ENCODE measurements at regions not wholly inside any gene's neighbourhood (a gene's known extent, or its start where the extent isn't known, plus 50 kb on each side); places are given as distances from the start of the nearest gene placed in this dataset.

DNA sequence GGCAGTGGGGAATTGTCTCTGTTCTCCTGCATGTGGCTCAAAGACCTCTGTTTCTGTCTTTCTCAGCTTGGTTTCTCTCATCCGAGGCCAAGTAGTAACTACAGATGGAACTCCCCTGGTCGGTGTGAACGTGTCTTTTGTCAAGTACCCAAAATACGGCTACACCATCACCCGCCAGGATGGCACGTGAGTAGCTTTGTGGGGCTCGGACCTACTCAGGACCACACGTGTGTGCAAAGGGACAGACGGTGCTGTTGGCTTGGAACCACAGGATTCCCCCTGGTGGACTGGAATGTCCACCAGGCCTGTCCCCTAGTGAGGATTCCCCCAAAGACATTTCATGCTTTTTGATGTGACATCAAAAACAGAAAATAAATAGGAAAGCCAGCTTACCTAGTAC lies 96.3 kb upstream of the WWC1 start:
- no peak for DNase-seq (ENCODE audit: low spot score)
- intact Hi-C loops (cut with DNase I) = no loop called here

DNA sequence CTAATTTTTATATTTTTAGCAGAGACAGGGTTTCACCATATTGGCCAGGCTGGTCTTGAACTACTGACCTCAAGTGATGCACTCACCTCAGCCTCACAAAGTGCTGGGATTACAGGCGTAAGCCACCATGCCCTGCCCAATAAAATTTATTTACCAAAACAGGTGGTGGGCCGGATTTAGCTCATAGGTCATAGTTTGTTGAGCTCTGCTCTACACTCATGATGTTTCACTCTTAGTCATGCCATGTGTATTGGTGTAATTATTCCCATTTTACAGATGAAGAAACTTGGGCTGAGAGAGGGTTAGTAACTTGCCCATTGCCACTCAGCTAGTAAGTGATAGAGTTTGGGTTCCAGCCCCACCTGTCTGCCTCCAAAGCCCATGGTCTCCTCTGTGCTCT lies 93.1 kb upstream of the WWC1 start:
- intact Hi-C loops (cut with DNase I) = no loop called here
- DNase-seq (ENCODE audit: low spot score) = no peak

DNA sequence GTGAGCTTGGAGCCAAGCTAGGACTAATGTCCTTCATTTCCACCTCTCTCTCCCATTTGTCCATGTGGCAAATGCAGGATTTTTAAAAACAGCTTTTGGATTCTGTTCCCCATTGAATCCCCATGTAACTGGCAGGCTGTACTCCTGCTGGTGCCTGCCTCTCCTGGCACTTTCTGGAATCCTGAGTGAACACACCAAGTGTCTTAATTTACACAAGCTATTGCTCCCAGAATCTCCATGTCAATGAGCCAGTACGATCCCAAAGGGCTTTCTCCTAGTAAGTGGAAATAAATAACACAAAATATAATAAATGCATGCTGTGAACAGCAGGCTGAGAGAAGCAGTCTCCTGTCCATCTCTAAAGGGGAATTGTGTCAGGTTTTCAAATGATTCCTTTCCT lies 88.4 kb upstream of the WWC1 start:
- no peak for DNase-seq (ENCODE audit: low spot score)
- intact Hi-C loops (cut with DNase I) = no loop called here

GRCh38 chr5:168204165-168204564 lies 87.3 kb upstream of the WWC1 start:
- DNase-seq (ENCODE audit: low spot score) = no peak
- intact Hi-C loops (cut with DNase I) = no loop called here

- intact Hi-C loops (cut with DNase I) = no loop called here
These were observed 83.9 kb upstream of the WWC1 start for GRCh38 chr5:168207450-168208029.

DNA sequence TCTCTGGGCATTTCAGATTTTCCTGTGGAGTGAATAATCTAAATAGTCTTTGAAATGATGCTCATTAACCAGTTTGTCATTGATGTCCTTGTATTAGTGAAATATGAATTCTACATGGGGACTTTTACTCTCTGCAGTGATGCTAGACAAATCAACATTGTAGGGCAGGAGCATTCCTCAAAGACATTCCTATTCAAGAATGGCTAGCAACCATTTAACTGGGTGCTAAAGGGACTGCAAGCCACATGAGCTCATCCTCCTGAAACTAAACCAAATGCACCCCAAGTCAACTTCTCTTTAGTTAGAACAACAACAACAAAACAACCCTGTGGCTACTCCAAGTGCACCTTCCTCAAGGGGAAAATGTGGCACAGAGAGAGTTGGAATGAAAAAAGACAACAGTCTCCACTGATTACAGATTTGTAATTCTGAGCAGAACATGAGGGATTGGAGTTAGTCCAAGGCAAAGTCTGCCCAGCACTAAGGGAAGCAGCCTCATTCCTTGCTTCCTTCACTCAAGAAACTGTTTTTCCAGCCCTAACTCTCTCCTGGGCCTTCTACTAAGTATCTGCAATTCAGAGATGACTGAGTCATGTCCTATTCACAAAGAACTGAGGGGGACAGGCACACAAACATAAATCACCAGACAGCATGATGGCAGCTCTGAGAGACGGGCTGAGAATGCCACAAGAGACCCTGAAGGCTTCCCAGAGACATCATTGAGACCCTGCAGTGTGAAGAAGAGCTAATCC lies 82.0 kb upstream of the WWC1 start:
- DNase-seq (ENCODE audit: low spot score) = no peak
- intact Hi-C loops (cut with DNase I) = no loop called here

More at GRCh38 chr5:168207450-168208029, 83.9 kb upstream of the WWC1 start:
- no peak for DNase-seq (ENCODE audit: low spot score)

DNA sequence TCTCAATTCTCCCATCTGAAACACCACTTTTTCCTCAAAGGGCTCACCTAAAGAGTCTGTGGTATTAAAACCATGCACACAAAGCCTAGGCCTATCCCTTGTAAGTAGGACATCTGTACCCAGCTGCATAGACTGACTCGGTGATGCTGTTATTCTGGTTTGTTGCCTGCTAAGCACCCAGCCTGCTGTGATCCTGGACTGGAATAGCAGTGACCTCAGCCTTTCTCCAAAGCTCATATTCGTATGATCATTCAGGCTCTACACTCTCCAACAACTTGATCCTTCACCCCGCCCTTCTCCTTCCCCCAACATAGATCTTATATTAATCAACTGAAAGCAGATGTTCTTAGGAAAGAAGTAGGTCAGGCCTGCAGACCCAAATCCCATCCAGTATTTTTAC lies 81.4 kb upstream of the WWC1 start:
- intact Hi-C loops (cut with DNase I) = no loop called here
- no peak for DNase-seq (ENCODE audit: low spot score)

DNA sequence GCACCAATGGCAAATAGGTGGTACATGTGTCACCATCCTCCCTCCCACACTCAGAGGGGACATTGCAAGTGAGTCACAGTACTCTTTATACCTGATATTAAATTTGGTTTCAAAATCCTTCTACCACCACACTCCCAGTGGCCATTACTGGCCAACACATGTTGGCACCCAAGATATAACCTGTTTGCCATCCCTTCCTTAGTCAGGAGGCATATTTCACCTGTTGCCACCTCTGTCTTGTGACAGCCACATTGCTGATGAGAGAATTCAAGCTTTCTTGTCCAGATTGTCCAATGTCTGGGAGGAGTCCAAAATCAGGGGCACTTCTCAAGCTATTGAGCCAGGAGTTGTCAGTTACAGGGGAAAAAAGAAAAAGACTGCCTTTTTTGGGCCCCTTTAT lies 80.2 kb upstream of the WWC1 start:
- DNase-seq (ENCODE audit: low spot score) = no peak
- intact Hi-C loops (cut with DNase I) = no loop called here

- DNase-seq (ENCODE audit: low spot score) = no peak
- intact Hi-C loops (cut with DNase I) = no loop called here
These were observed 79.5 kb upstream of the WWC1 start for GRCh38 chr5:168211936-168212335.

- intact Hi-C loops (cut with DNase I) = no loop called here
- no peak for DNase-seq (ENCODE audit: low spot score)
These were observed 77.4 kb upstream of the WWC1 start for GRCh38 chr5:168214071-168214470.

DNA sequence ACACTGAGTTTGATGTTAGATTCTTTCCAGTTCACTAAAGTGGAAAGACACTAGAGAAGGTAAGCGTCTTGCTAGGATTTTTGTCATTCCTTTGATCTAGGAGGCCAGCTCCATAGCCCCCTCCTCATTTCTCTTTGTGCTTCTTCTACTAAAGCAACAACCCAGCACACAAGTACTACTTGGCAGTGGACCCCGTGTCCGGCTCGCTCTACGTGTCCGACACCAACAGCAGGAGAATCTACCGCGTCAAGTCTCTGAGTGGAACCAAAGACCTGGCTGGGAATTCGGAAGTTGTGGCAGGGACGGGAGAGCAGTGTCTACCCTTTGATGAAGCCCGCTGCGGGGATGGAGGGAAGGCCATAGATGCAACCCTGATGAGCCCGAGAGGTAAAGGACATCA lies 76.6 kb upstream of the WWC1 start:
- no peak for DNase-seq (ENCODE audit: low spot score)
- intact Hi-C loops (cut with DNase I) = loop anchor here (5.0 kb wide), 1 partner anchor 98 kb away; no protein-coding TSS in a partner anchor

GRCh38 chr5:168215646-168216045 lies 75.8 kb upstream of the WWC1 start:
- intact Hi-C loops (cut with DNase I) = loop anchor here (5.0 kb wide), 1 partner anchor 98 kb away; no protein-coding TSS in a partner anchor
- no peak for DNase-seq (ENCODE audit: low spot score)

GRCh38 chr5:168216989-168217388 lies 74.5 kb upstream of the WWC1 start:
- intact Hi-C loops (cut with DNase I) = loop anchor here (5.0 kb wide), 1 partner anchor 100 kb away; no protein-coding TSS in a partner anchor
- no peak for DNase-seq (ENCODE audit: low spot score)

GRCh38 chr5:168217497-168217896 lies 73.9 kb upstream of the WWC1 start:
- DNase-seq (ENCODE audit: low spot score) = no peak

GRCh38 chr5:168218746-168219145 lies 72.7 kb upstream of the WWC1 start:
- intact Hi-C loops (cut with DNase I) = loop anchor here (5.0 kb wide), 1 partner anchor 101 kb away; no protein-coding TSS in a partner anchor
- DNase-seq (ENCODE audit: low spot score) = no peak

More at GRCh38 chr5:168217497-168217896, 73.9 kb upstream of the WWC1 start:
- intact Hi-C loops (cut with DNase I) = loop anchor here (5.0 kb wide), 1 partner anchor 100 kb away; no protein-coding TSS in a partner anchor

- no peak for DNase-seq (ENCODE audit: low spot score)
- intact Hi-C loops (cut with DNase I) = loop anchor here (5.0 kb wide), 2 partner anchors 102 to 497 kb away; no protein-coding TSS in a partner anchor
These were observed 71.7 kb upstream of the WWC1 start for GRCh38 chr5:168219515-168220410.

DNA sequence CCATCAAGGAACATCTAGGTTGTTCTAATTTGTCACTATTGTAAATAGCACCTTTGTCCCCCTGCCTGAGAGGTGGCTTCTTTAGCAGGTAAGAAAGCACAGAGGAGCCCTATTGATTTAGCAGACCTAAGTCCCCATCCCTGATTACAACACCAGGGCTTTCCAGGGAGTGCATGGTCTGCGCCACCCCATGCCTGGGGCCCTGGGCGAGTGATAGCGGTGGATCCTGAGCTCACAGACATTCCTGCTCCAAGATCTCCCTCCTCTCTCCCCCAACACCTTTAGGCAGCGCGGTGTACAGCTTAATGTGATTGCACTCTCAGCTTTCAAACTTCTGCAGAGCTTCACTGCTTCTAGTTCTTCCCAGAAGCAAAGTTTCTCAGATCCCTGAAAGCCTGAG lies 67.4 kb upstream of the WWC1 start:
- intact Hi-C loops (cut with DNase I) = loop anchor here (5.0 kb wide), 1 partner anchor 502 kb away; no protein-coding TSS in a partner anchor
- DNase-seq (ENCODE audit: low spot score) = no peak

- DNase-seq (ENCODE audit: low spot score) = no peak
- intact Hi-C loops (cut with DNase I) = no loop called here
These were observed 65.4 kb upstream of the WWC1 start for GRCh38 chr5:168226012-168226411.

DNA sequence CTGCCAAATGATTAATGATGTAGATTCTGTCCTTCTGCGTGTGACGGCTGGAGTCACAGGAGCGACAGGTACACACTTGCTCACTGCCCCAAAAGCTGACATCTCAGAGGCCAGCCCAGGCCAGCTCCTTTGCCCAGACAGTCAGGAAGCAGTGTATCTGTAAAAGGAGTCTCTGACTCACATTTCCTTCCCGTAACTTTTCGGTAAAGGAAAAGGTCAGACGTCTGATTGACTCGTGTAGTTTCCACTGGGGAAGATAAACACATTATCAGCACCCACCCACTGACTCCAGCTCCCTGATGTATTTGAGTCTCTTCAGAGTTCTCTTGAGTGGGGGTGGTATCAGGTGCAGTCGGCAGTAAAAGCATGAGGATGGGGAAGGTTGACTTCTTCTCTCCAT lies 64.4 kb upstream of the WWC1 start:
- peak; percentile 80 for DNase-seq (ENCODE audit: low spot score)
- intact Hi-C loops (cut with DNase I) = no loop called here

DNA sequence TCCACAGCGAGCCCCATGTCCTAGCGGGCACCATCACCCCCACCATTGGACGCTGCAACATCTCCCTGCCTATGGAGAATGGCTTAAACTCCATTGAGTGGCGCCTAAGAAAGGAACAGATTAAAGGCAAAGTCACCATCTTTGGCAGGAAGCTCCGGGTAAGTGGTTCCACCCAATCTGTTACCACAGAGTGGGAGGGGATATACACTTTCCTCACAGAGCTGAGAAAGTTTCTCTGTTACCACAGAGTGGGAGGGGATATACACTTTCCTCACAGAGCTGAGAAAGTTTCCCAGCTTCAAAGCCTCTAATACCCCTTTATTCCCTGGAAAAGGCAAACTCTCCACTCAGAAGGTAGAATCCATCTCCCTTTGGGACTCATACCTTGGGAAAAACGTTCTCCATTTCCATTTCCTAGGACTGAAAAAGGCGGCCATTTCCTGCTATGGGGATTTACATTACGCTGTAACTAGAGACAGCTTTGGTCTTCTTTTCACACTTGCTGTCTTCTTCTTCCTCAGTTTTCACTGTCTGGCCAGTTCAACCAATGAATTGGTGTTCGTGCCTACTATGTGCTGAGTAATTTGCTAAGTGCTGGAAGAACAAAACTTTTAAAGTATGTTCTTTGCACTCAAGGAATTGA lies 63.4 kb upstream of the WWC1 start:
- DNase-seq (ENCODE audit: low spot score) = no peak
- intact Hi-C loops (cut with DNase I) = no loop called here

Data from cardiac septum (tissue), 1 donor.